PC-9 (cell line): ENCODE measurements at regions not wholly inside any gene's neighbourhood (a gene's known extent, or its start where the extent isn't known, plus 50 kb on each side); places are given as distances from the start of the nearest gene placed in this dataset.

Experiments used
- BruUV-seq: library from RNA; stranded (reverse); fragments of 400-500 nt; replicated peaks from 2 replicates; lab custom pipeline; 2021; lab: Mats Ljungman, UMichigan
- CTCF ChIA-PET: fragments of 300-600 bp; sonication (Branson Sonifier 250); formaldehyde crosslinking; loops from one replicate; lab custom pipeline; 2022; ENCODE audit warnings: antibody characterized with exemption; lab: Charles Lee
- POLR2A ChIA-PET: fragments of 300-600 bp; sonication (Branson Sonifier 250); formaldehyde crosslinking; loops from one replicate; lab custom pipeline; 2022; ENCODE audit warnings: antibody characterized with exemption; ENCODE audit not compliant: unreplicated experiment; lab: Charles Lee
- DNase-seq, 2 experiments: peaks; one replicate each; pipeline versions ENCODE4 v3.0.0 to v3.0.0-alpha.2; 2015 to 2022; ENCODE audit warnings: mixed read lengths in 1 of 2
- H2AFZ ChIP-seq: fragments of 200-600 bp; sonication (generic); 2 replicates; pipeline ENCODE4 v1.8.1; 2017; ENCODE audit warnings: antibody characterized with exemption
- H3F3A ChIP-seq: fragments of 200-600 bp; sonication (generic); 2 replicates; pipeline ENCODE4 v1.8.1; 2017; ENCODE audit warnings: antibody characterized with exemption, mild to moderate bottlenecking, low read depth; ENCODE audit not compliant: insufficient read depth
- H3K27ac ChIP-seq: fragments of 200-600 bp; sonication (generic); 2 replicates; pipeline ENCODE4 v1.6.1; 2016; ENCODE audit warnings: mixed run types
- H3K27me3 ChIP-seq: fragments of 200-600 bp; sonication (generic); 2 replicates; pipeline ENCODE4 v1.6.1; 2016; ENCODE audit warnings: low read depth, mixed run types; ENCODE audit not compliant: insufficient read depth
- H3K36me3 ChIP-seq: fragments of 200-600 bp; sonication (generic); 2 replicates; pipeline ENCODE4 v1.6.1; 2016; ENCODE audit warnings: low read depth, mixed run types
- H3K4me1 ChIP-seq: fragments of 200-600 bp; sonication (generic); replicated peaks from 2 replicates; pipeline ENCODE4 v1.6.1; 2016; ENCODE audit warnings: mixed run types; ENCODE audit not compliant: insufficient read depth
- H3K4me2 ChIP-seq: fragments of 200-600 bp; sonication (generic); 2 replicates; pipeline ENCODE4 v1.6.1; 2017; ENCODE audit warnings: mixed run types
- H3K4me3 ChIP-seq: fragments of 200-600 bp; sonication (generic); 2 replicates; pipeline ENCODE4 v1.6.1; 2016; ENCODE audit warnings: mixed run types
- H3K79me2 ChIP-seq: fragments of 200-600 bp; sonication (generic); 2 replicates; pipeline ENCODE4 v1.6.1; 2017; ENCODE audit warnings: low read depth, mixed run types
- H3K9me2 ChIP-seq: fragments of 200-600 bp; sonication (generic); 2 replicates; pipeline ENCODE4 v1.8.1; 2017; ENCODE audit warnings: mild to moderate bottlenecking; ENCODE audit not compliant: insufficient read depth
- H3K9me3 ChIP-seq: fragments of 200-600 bp; sonication (generic); 2 replicates; pipeline ENCODE4 v1.8.1; 2016; ENCODE audit warnings: low read depth; ENCODE audit not compliant: insufficient read depth
- H4K20me1 ChIP-seq: fragments of 200-600 bp; sonication (generic); 2 replicates; pipeline ENCODE4 v1.8.1; 2017; ENCODE audit not compliant: insufficient read depth
- CTCF ChIP-seq: fragments of 200-600 bp; sonication (generic); conservative IDR thresholded peaks from 2 replicates; pipeline ENCODE4 v1.6.1; 2017; ENCODE audit warnings: mixed run types, antibody characterized with exemption, mild to moderate bottlenecking, moderate library complexity
- EZH2 ChIP-seq: fragments of 200-600 bp; sonication (generic); IDR thresholded peaks from 2 replicates; pipeline ENCODE4 v1.8.0; 2017; ENCODE audit warnings: antibody characterized with exemption, low read depth
- intact Hi-C: fragments of 100-400 bp; cut with micrococcal nuclease; formaldehyde crosslinking; loops from one replicate; pipeline ENCODE4 v1.10.0; 2022; ENCODE audit not compliant: unreplicated experiment

GRCh38 chr21:25296252-25296651 lies 311.0 kb downstream of the MRPL39 start:
- H3K9me2 ChIP-seq, result no peaks in the 10 kb centered on the region
- TF ChIP-seq CTCF (no peak), EZH2 (no peak)
- ChIA-PET CTCF (no interaction called here), POLR2A (no interaction called here)
- no peak overlapping the region for H3K4me2 ChIP-seq
- BruUV-seq, result no TSS peak
- H3K4me3 ChIP-seq, result no peak overlapping the region
- no peaks in the 10 kb centered on the region for H3F3A ChIP-seq
- H3K27ac ChIP-seq, result no peak overlapping the region
- no peak overlapping the region for H2AFZ ChIP-seq
- no peaks in the 10 kb centered on the region for H3K27me3 ChIP-seq
- intact Hi-C loops, result no loop called here
- no peaks in the 10 kb centered on the region for H3K9me3 ChIP-seq
- no peak for DNase-seq
- no peaks in the 10 kb centered on the region for H3K79me2 ChIP-seq
- H3K36me3 ChIP-seq, result no peaks in the 10 kb centered on the region
- no peaks in the 10 kb centered on the region for H3K4me1 ChIP-seq
- no peaks in the 10 kb centered on the region for H4K20me1 ChIP-seq

- Histone ChIP-seq H3K79me2 (no peaks in the 10 kb centered on the region), H3K36me3 (no peaks in the 10 kb centered on the region), H3K27me3 (no peaks in the 10 kb centered on the region), H3K27ac (no peak overlapping the region), H3K4me1 (no peaks in the 10 kb centered on the region), H3K4me2 (no peak overlapping the region), H3K9me3 (no peaks in the 10 kb centered on the region), H3K9me2 (no peaks in the 10 kb centered on the region), H3K4me3 (no peak overlapping the region), H3F3A (no peaks in the 10 kb centered on the region), H2AFZ (no peak overlapping the region), H4K20me1 (no peaks in the 10 kb centered on the region)
- intact Hi-C loops, result no loop called here
- CTCF ChIA-PET, result no interaction called here
- POLR2A ChIA-PET, result no interaction called here
- TF ChIP-seq CTCF (no peak), EZH2 (no peak)
- no peak for DNase-seq
- BruUV-seq, result no TSS peak
Observed at GRCh38 chr21:25292396-25292795, 314.9 kb downstream of the MRPL39 start.

GRCh38 chr21:25283720-25284119 lies 323.6 kb downstream of the MRPL39 start:
- intact Hi-C loops, result no loop called here
- CTCF ChIA-PET, result no interaction called here
- Histone ChIP-seq H3K9me2 (no peaks in the 10 kb centered on the region), H3K4me1 (no peaks in the 10 kb centered on the region), H3K27ac (no peak overlapping the region), H3K9me3 (no peaks in the 10 kb centered on the region), H3K79me2 (no peaks in the 10 kb centered on the region), H3K27me3 (no peaks in the 10 kb centered on the region), H3K4me2 (peak overlapping the region; percentile 31; the same call in 1 of the 2 replicates), H3K4me3 (no peak overlapping the region), H4K20me1 (no peaks in the 10 kb centered on the region), H3K36me3 (no peaks in the 10 kb centered on the region), H3F3A (no peaks in the 10 kb centered on the region), H2AFZ (no peak overlapping the region)
- DNase-seq, result no peak
- TF ChIP-seq CTCF (peak; percentile 30; the same call in 1 of the 2 replicates), EZH2 (no peak)
- POLR2A ChIA-PET, result no interaction called here
- no TSS peak for BruUV-seq
